HG02938 (cell line): ENCODE measurements at regions not wholly inside any gene's neighbourhood (a gene's known extent, or its start where the extent isn't known, plus 50 kb on each side); places are given as distances from the start of the nearest gene placed in this dataset.

Source experiments
- ATAC-seq: cut with Tn5 transposase; IDR thresholded peaks from one replicate; pipeline ENCODE4 v1.9.1; 2021; ENCODE audit warnings: mild to moderate bottlenecking, moderate library complexity; ENCODE audit not compliant: unreplicated experiment

GRCh38 chr13:40458720-40458990 is 207.8 kb downstream of the FOXO1 start:
- no peak for ATAC-seq

- no peak for ATAC-seq
These were observed 206.3 kb downstream of the FOXO1 start for GRCh38 chr13:40460116-40460515.

- no peak for ATAC-seq
These were observed 202.0 kb downstream of the FOXO1 start for GRCh38 chr13:40464337-40465014.

GRCh38 chr13:40465015-40465390 is 201.4 kb downstream of the FOXO1 start:
- ATAC-seq, result no peak

GRCh38 chr13:40466272-40466671 is 200.2 kb downstream of the FOXO1 start:
- ATAC-seq, result no peak

- ATAC-seq, result no peak
These were observed 198.1 kb downstream of the FOXO1 start for GRCh38 chr13:40468227-40468838.

GRCh38 chr13:40469581-40470310 is 196.7 kb downstream of the FOXO1 start:
- ATAC-seq, result no peak

GRCh38 chr13:40470660-40471059 is 195.8 kb downstream of the FOXO1 start:
- ATAC-seq, result no peak

- ATAC-seq, result no peak
These were observed 195.4 kb downstream of the FOXO1 start for GRCh38 chr13:40471076-40471475.

- ATAC-seq, result no peak
These were observed 194.5 kb downstream of the FOXO1 start for GRCh38 chr13:40471911-40472310.

GRCh38 chr13:40472427-40473220 is 193.8 kb downstream of the FOXO1 start:
- no peak for ATAC-seq

GRCh38 chr13:40475617-40476016 is 190.8 kb downstream of the FOXO1 start:
- ATAC-seq, result no peak

GRCh38 chr13:40476175-40476958 is 190.1 kb downstream of the FOXO1 start:
- ATAC-seq, result no peak

GRCh38 chr13:40477623-40478608 is 188.5 kb downstream of the FOXO1 start:
- ATAC-seq, result no peak

GRCh38 chr13:40478775-40479174 is 187.7 kb downstream of the FOXO1 start:
- ATAC-seq, result no peak

GRCh38 chr13:40479196-40479845 is 187.1 kb downstream of the FOXO1 start:
- ATAC-seq, result no peak

- no peak for ATAC-seq
These were observed 186.2 kb downstream of the FOXO1 start for GRCh38 chr13:40480012-40480914.

GRCh38 chr13:40480915-40481516 is 185.4 kb downstream of the FOXO1 start:
- ATAC-seq, result no peak
